ENCODE measurements at regions not wholly inside any gene's neighbourhood (a gene's known extent, or its start where the extent isn't known, plus 50 kb on each side); places are given as distances from the start of the nearest gene placed in this dataset.

DNA sequence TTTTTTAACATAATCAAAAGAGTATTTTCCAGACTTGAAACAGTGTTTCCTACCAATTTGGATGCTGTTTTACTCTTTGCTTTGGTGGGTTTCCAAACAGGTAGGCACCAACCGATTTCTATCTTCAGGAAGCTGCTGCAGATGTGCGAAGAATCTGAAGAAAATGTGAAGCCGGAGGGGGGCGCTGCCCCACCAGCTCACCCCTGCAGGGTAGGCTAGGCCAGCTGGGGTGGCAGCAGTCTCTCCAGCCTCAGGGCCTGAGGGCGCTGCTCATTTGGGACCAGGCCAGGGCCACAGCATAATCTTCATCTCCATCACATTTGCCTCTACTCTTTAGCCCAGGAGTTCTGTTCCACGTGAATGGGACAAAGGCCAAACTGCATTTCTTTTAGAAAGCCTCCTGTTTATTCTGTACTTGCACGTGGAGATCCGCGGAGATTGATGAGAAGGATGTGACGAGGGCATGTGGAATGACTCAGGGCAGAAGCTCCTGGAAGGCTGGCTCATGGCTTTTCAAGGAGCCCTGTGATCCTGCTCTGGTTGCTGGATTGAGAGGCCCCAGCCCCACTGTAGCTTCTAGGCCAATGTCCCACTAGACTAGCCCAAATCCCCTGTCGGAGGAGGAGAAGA lies 84.2 kb upstream of the FAM136A start:
- TF ChIP-seq, protein P1, sequence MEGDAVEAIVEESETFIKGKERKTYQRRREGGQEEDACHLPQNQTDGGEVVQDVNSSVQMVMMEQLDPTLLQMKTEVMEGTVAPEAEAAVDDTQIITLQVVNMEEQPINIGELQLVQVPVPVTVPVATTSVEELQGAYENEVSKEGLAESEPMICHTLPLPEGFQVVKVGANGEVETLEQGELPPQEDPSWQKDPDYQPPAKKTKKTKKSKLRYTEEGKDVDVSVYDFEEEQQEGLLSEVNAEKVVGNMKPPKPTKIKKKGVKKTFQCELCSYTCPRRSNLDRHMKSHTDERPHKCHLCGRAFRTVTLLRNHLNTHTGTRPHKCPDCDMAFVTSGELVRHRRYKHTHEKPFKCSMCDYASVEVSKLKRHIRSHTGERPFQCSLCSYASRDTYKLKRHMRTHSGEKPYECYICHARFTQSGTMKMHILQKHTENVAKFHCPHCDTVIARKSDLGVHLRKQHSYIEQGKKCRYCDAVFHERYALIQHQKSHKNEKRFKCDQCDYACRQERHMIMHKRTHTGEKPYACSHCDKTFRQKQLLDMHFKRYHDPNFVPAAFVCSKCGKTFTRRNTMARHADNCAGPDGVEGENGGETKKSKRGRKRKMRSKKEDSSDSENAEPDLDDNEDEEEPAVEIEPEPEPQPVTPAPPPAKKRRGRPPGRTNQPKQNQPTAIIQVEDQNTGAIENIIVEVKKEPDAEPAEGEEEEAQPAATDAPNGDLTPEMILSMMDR (conservative IDR thresholded peaks at IDR 0.05; ENCODE audit: low read depth, low read length): no peak
- DNase-seq (ENCODE audit: low read depth): no peak
- no peak overlapping the region for H3K4me3 ChIP-seq (ENCODE audit: low read depth, low read length)

DNA sequence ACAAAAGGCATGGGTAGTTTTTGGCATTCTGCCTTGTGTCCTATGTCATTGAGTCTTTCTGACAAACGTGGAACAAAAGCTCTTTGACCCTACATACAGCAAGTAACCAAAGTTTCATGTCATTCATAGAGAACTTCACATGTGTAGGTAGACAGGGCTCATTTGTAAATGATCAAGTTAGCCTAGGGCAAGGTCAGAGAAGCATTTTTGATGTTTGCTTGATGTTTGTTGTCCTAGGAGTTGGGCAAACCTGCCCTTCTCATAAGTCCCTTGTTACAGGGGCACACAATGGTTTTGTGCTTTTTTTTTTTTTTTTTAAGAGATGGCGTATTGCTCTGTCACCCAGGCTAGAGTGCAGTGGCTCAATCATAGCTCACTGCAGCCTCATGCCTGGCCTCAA lies 83.3 kb upstream of the FAM136A start:
- H3K4me3 ChIP-seq (ENCODE audit: low read depth, low read length): no peak overlapping the region
- TF ChIP-seq, protein P1 (conservative IDR thresholded peaks at IDR 0.05; ENCODE audit: low read depth, low read length): no peak
- DNase-seq (ENCODE audit: low read depth): no peak

DNA sequence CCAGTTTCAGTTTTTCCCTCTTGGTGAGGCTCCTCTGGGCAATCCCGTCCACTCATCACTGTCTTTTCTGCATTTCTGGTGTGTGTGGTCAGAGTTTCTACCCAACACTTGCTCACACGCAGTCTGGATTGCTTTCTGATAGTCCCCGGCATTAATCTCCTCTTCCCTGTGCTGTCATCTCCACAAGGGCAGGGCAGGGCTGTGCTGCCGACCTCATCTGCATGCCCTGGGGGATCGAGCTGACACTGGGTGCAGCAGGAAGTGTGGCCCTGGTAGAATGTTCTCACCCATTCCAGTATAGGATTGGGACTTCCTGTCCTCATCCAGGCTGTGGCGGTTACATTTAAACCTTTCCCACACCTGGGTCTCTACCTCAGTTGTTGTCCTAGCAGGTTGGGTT lies 80.0 kb upstream of the FAM136A start:
- H3K4me3 ChIP-seq (ENCODE audit: low read depth, low read length): no peak overlapping the region
- DNase-seq (ENCODE audit: low read depth): no peak
- TF ChIP-seq, protein P1 (conservative IDR thresholded peaks at IDR 0.05; ENCODE audit: low read depth, low read length): no peak

DNA sequence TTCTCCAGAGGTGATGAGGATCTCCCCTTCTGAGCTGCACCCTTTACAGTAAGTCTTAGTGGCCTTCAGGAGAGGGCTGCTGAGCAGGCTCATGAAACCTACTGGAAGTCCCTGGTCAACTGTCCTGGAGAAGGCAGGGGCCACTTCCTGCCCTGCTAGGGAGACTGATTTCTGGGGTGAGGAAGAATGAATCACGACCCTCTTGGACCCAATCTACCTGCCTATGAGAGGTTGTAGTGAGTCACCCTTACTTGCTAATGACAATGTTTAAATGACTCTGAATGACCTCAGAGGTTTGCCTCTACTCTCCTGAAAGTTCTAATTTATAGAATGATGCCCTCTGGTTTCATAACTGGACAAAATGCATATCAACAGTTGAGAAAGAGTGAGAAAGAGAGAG lies 79.4 kb upstream of the FAM136A start:
- no peak overlapping the region for H3K4me3 ChIP-seq (ENCODE audit: low read depth, low read length)
- DNase-seq (ENCODE audit: low read depth): no peak
- TF ChIP-seq, protein P1 (conservative IDR thresholded peaks at IDR 0.05; ENCODE audit: low read depth, low read length): no peak

DNA sequence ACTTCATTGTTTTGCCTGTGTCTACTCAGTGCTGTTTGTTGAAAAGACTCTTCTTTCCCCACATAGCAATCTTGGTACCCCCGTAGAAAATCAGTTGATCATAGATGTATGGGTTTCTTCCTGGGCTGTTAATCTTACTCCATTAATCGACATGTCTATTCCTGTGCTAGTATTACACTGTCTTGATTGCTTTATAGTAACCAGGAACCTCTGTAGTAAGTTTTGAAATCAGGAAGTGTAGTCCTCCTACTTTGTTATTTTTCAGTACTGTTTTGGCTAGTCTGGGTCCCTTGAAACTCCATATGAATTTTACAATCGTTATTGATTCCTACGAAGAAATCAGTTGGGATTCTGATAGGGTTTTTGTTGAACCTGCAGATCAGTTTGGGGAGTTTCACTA lies 78.8 kb upstream of the FAM136A start:
- TF ChIP-seq, protein P1 (conservative IDR thresholded peaks at IDR 0.05; ENCODE audit: low read depth, low read length): no peak
- H3K4me3 ChIP-seq (ENCODE audit: low read depth, low read length): no peak overlapping the region
- DNase-seq (ENCODE audit: low read depth): no peak

DNA sequence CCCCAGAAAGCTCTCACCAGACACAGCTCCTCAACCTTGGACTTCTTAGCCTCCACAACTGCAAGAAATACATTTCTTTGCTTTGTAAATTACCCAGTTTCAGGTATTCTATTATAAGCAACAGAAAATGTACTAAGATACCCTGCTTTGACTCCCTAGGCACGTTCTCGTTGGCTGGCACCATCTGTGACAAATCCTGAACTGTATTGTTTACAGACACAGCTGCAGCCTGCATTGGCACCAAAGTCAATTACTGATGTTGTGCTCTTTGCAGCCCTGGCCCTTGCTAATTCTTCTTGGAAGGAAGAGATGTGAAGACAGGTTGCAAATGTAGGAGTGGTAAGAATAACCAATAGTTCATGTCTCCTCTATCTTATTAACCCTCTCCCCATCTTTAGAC lies 72.7 kb upstream of the FAM136A start:
- TF ChIP-seq, protein P1 (conservative IDR thresholded peaks at IDR 0.05; ENCODE audit: low read depth, low read length): no peak
- no peak for DNase-seq (ENCODE audit: low read depth)
- no peak overlapping the region for H3K4me3 ChIP-seq (ENCODE audit: low read depth, low read length)

DNA sequence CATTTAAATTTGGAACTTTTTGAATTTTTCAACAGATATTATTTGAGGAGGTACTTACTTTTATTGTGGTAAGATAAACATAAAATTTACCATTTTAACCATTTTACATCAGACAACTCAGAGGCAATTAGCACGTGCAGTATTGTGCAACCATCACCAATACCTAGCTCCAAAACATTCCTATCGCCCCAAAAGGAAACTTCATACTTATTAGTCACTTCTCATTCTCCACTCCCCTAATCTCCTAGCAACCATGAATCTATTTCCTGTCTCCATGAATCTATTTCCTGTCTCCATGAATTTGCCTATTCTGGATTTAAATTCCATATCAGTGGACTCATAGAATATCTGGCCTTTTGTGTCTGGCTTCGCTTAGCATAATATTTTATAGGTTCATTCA lies 69.9 kb upstream of the FAM136A start:
- peak; percentile 61 for DNase-seq (ENCODE audit: low read depth)
- TF ChIP-seq, protein P1 (conservative IDR thresholded peaks at IDR 0.05; ENCODE audit: low read depth, low read length): no peak
- no peak overlapping the region for H3K4me3 ChIP-seq (ENCODE audit: low read depth, low read length)
